ENCODE measurements at regions not wholly inside any gene's neighbourhood (a gene's known extent, or its start where the extent isn't known, plus 50 kb on each side); places are given as distances from the start of the nearest gene placed in this dataset.

GRCh38 chr5:20974426-20974825 is 986.4 kb upstream of the CDH18 start:
- TF ChIP-seq CTCF (IDR thresholded peaks at IDR 0.05) (no peak), EP300 (IDR thresholded peaks at IDR 0.05) (no peak), POLR2A (IDR thresholded peaks at IDR 0.05) (no peak), POLR2AphosphoS5 (IDR thresholded peaks at IDR 0.05) (no peak)
